Progenitor cell of endocrine pancreas (in vitro differentiated cells): ENCODE measurements at regions not wholly inside any gene's neighbourhood (a gene's known extent, or its start where the extent isn't known, plus 50 kb on each side); places are given as distances from the start of the nearest gene placed in this dataset.

ENCODE experiments used
- DNase-seq: peaks from one replicate; pipeline ENCODE4 v3.0.0; 2021; ENCODE audit warnings: low spot score; ENCODE audit not compliant: unreplicated experiment
- H3K27ac Mint-ChIP-seq: 2 replicates; pipeline ENCODE4 v1.8.0; 2021; ENCODE audit warnings: mild to moderate bottlenecking, moderate library complexity, mixed read lengths
- H3K27me3 Mint-ChIP-seq: 2 replicates; pipeline ENCODE4 v1.8.0; 2021; ENCODE audit warnings: mixed read lengths
- H3K36me3 Mint-ChIP-seq: 2 replicates; pipeline ENCODE4 v1.8.0; 2022; ENCODE audit warnings: mixed read lengths; ENCODE audit not compliant: insufficient read depth
- H3K4me1 Mint-ChIP-seq: 2 replicates; pipeline ENCODE4 v1.8.0; 2021; ENCODE audit warnings: low read depth, mixed read lengths
- H3K4me3 Mint-ChIP-seq: 2 replicates; pipeline ENCODE4 v1.8.0; 2021; ENCODE audit warnings: low read depth, mild to moderate bottlenecking, moderate library complexity, mixed read lengths
- H3K9me3 Mint-ChIP-seq: 2 replicates; pipeline ENCODE4 v1.8.0; 2021; ENCODE audit warnings: low read depth, mixed read lengths
- TF ChIP-seq, protein P1 (sequence below): fragments of 200-600 bp; sonication (generic); IDR thresholded peaks from one replicate; pipeline ENCODE4 v1.5.0; 2021; ENCODE audit warnings: antibody characterized with exemption, mild to moderate bottlenecking; ENCODE audit not compliant: unreplicated experiment

DNA sequence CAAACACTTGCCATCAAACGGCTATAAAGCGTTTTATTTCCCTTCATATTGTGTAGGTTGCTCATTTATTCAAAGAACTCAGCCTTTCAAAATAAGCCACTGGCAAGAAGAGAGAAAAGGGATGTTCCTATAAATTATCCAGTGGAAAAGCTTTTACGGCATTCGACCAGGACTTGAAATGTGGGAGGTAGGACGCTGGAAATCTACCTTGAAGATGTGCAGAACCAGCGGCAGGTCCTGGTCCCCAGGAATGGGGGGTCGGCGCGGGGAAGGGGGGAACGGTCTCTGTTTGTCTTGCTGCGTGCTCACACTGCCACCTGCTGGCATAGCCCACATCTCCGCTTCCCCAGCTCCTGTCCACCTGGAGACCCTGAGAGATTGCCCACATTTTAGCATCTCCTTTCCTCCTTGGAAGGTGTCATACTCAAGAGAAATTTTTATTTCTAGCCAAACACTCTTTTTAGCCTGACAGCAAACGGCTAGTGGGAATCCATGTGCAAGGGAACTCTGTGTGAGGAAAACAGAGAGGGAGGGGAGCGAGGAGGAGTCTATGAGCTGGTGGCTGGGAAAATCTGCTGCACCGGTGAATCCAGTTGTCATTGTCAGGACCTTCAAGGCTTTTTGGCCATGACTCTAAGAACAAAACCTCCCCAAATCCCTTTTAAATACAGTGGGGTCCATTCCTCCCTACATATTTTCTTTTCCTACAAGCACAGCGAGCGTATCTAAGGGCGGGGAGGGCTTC lies 349.0 kb upstream of the PKDCC start:
- TF ChIP-seq, protein P1, sequence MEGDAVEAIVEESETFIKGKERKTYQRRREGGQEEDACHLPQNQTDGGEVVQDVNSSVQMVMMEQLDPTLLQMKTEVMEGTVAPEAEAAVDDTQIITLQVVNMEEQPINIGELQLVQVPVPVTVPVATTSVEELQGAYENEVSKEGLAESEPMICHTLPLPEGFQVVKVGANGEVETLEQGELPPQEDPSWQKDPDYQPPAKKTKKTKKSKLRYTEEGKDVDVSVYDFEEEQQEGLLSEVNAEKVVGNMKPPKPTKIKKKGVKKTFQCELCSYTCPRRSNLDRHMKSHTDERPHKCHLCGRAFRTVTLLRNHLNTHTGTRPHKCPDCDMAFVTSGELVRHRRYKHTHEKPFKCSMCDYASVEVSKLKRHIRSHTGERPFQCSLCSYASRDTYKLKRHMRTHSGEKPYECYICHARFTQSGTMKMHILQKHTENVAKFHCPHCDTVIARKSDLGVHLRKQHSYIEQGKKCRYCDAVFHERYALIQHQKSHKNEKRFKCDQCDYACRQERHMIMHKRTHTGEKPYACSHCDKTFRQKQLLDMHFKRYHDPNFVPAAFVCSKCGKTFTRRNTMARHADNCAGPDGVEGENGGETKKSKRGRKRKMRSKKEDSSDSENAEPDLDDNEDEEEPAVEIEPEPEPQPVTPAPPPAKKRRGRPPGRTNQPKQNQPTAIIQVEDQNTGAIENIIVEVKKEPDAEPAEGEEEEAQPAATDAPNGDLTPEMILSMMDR: peak; percentile 75
- DNase-seq: peak; percentile 32
- no peaks in the 10 kb centered on the region for H3K36me3 Mint-ChIP-seq
- no peak overlapping the region for H3K27ac Mint-ChIP-seq
- H3K9me3 Mint-ChIP-seq: no peaks in the 10 kb centered on the region
- no peaks in the 10 kb centered on the region for H3K4me1 Mint-ChIP-seq
- H3K27me3 Mint-ChIP-seq: peaks cover 10% of the 10 kb centered on the region
- H3K4me3 Mint-ChIP-seq: no peak overlapping the region

DNA sequence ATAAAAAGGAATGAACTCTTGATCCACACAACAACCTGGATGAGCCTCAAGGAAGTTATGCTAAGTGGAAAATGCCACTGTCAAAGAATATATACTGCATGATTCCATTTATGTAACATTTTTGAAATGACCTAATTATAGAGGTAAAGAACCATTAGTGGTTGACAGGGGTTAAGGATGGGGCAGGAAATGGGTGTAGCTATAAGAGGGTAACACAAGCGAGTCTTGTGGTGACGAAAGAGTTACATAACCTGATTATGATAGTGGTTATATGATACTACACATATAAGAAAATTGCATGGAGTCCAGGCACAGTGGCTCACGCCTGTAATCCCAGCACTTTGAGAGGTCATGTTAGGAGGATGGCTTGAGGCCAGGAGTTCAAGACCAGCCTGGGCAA lies 346.6 kb upstream of the PKDCC start:
- Mint-ChIP-seq H3K4me3 (no peak overlapping the region), H3K4me1 (peaks cover 8% of the 10 kb centered on the region), H3K36me3 (no peaks in the 10 kb centered on the region), H3K27me3 (peaks cover 9% of the 10 kb centered on the region), H3K9me3 (no peaks in the 10 kb centered on the region), H3K27ac (no peak overlapping the region)
- TF ChIP-seq, protein P1: no peak
- DNase-seq: no peak

DNA sequence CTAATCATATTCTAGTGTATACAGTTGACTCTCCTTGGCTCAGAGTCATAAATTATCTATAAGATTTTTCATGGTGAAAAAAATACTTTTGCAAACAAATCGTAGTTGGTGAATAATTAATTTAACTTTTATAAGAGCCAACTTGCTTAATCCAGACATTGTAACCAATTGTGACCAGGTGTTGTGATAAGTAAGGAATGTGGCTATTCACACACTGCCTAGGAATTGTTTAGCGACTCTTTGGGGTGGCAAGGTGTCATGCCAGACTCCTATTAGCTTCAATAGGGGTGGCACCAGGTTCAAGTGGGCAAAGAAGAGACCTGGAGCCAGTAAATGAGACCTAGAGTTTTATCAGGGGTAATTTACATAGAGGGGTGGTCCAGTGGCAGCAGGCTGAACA lies 344.7 kb upstream of the PKDCC start:
- Mint-ChIP-seq H3K27ac (no peak overlapping the region), H3K4me3 (no peak overlapping the region), H3K36me3 (no peaks in the 10 kb centered on the region), H3K27me3 (peaks cover 20% of the 10 kb centered on the region), H3K9me3 (no peaks in the 10 kb centered on the region), H3K4me1 (peaks cover 8% of the 10 kb centered on the region)
- no peak for DNase-seq
- TF ChIP-seq, protein P1: no peak

DNA sequence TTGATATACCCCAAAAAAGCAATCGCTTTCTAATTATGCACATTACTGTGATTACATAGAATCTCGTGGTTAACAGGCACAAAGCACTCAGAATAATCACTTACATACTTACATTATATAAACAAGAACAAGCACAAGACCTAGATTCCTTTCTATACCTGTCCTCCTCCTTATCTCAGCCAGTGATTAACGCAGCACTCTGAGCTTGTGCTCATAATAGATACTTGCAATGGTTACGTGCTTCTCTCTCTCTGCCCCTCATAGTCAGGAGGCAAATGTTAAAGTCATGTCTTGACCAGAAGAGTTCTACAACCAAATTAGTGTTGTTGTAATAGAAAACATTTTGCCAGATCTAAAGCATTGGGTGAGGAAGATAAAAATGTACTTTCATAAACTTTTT lies 342.2 kb upstream of the PKDCC start:
- DNase-seq: no peak
- H3K36me3 Mint-ChIP-seq: no peaks in the 10 kb centered on the region
- H3K4me1 Mint-ChIP-seq: peaks cover 24% of the 10 kb centered on the region
- H3K4me3 Mint-ChIP-seq: no peak overlapping the region
- no peaks in the 10 kb centered on the region for H3K9me3 Mint-ChIP-seq
- TF ChIP-seq, protein P1: no peak
- no peak overlapping the region for H3K27ac Mint-ChIP-seq
- H3K27me3 Mint-ChIP-seq: peaks cover 19% of the 10 kb centered on the region

DNA sequence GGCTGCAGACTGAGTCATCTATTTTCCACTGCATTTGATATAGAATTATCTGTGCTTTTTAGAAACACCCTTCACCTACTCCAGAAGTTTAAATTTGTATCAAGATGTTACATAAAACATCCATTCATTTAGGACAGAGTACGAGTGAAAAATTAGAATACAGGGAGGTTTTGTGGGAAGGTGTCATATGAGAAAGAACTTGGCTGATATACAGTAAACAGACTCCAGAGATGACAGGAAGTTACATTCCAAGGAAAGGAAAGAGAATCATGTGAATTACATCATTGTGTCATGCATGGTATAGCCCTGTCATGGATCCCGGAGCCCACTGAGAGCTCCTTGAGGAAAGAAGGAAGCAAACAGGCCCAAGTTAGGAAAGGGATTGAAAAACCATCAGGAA lies 341.5 kb upstream of the PKDCC start:
- no peak for DNase-seq
- TF ChIP-seq, protein P1: no peak
- H3K27ac Mint-ChIP-seq: no peak overlapping the region
- no peaks in the 10 kb centered on the region for H3K9me3 Mint-ChIP-seq
- H3K4me3 Mint-ChIP-seq: no peak overlapping the region
- peaks cover 24% of the 10 kb centered on the region for H3K4me1 Mint-ChIP-seq
- no peaks in the 10 kb centered on the region for H3K36me3 Mint-ChIP-seq
- peaks cover 19% of the 10 kb centered on the region for H3K27me3 Mint-ChIP-seq
